PC-9 (cell line): ENCODE measurements at regions not wholly inside any gene's neighbourhood (a gene's known extent, or its start where the extent isn't known, plus 50 kb on each side); places are given as distances from the start of the nearest gene placed in this dataset.

Source experiments
- CTCF ChIP-seq: fragments of 200-600 bp; sonication (generic); conservative IDR thresholded peaks from 2 replicates; pipeline ENCODE4 v1.6.1; 2017; ENCODE audit warnings: mixed run types, antibody characterized with exemption, mild to moderate bottlenecking, moderate library complexity
- EZH2 ChIP-seq: fragments of 200-600 bp; sonication (generic); IDR thresholded peaks from 2 replicates; pipeline ENCODE4 v1.8.0; 2017; ENCODE audit warnings: antibody characterized with exemption, low read depth

DNA sequence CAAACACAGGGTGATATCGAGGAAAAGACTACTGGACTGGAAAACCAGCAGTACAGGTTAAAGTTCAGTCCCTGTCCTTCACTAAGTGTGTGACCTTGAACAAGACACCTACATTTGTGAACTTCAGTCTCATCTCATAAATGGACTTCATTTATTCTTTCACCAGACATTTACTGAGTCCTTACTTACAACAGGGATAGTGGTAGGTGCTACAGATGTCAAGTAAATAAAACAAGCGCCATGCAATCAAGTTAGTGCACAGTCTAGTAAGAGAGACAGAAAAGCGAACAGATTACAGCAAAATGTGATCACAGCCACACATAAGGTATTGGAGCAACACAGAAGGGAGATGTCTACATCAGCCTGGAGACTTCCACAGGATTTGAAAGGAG, 413.2 kb downstream of the ACTL7B start:
- TF ChIP-seq CTCF (no peak), EZH2 (no peak)
